UCSD-AML1 (cell line): ENCODE measurements at regions not wholly inside any gene's neighbourhood (a gene's known extent, or its start where the extent isn't known, plus 50 kb on each side); places are given as distances from the start of the nearest gene placed in this dataset.

ENCODE experiments used
- DNase-seq: peaks from one replicate; lab custom pipeline; 2025; ENCODE audit not compliant: unreplicated experiment; lab: John Stamatoyannopoulos, UW

GRCh38 chr5:116363780-116364179, 210.8 kb downstream of the SEMA6A start:
- DNase-seq: no peak

GRCh38 chr5:116361979-116362577, 212.5 kb downstream of the SEMA6A start:
- no peak for DNase-seq

DNA sequence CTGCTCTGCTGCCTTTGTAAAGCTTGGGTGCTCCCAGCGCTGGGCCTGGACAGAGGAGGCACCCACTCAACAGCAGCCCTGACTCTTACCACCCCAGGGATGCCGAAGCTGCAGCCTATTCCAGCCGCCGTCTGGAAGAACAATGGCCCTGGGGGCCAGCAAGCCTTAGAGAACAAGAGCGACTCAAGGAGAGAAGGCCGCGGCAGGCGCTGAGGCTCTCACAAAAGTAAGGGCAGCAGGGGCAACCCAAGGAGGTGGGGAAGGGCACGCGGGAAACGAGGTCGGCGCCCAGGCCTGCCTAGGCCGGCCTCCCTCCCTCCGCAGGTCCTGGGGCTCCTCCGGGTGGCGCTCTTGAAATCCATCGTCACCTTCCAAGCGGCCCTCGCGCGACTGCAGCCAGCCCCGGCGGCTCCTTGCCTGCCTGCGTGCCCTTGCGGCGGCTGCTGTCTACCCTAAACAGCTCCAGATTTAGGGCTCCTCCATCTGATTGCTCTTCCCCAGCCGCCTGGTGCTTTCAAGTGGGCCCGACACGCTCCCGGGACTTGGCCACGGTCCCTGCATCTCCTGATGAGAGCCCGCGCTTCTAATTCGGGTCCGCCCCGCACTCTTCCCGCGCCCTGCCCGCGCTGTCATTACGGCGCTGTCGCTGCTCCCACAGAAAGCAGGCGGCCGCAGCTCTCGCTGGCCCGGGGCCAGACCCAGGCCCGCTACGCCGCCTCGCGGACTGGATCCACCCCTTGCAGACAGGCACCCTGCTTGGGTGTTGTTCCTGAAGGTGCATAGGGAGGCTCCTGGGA, 213.3 kb downstream of the SEMA6A start:
- no peak for DNase-seq

DNA sequence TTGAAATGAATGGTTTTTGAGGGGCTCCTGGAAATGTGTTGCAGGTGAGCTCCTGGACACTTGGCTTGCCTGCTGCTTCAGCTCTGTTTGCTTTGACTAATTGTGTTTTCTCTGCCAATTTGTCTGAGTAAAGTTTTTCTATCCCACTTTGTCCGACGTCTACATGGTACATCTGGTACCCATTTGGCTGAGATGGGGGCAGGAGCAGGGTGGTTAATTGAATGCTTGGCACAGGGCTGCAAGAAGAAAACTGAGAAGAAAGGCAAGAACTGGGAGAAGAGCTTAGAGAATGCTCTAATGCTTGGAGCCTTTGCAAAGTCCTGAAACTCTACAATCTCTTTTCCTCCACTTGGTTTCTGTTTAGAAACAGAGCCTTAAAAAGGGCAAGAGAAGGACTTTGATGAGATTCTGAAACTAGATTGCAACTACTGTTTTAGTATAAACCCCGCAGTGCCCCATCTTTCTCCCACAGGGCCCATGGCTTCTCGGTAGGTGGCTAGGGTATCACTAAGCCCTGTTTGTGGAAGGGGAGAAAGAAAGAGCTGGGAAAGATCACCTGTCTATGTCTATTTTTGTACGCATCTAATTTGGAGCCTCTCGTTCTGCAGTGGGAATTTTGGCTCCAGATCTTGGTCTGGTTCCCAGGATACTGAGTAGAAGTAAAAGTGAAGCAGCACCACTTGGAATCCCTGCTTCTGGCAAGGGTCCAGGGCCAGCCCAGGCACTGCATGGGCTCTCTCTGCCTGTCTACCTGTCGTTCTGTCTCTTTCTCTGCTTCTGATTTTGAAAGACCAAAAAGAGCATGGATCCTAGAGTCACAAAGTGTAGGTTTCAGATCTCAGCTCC, 214.4 kb downstream of the SEMA6A start:
- no peak for DNase-seq

- DNase-seq: peak; percentile 48
Measured at GRCh38 chr5:116359592-116359991, 215.0 kb downstream of the SEMA6A start.

DNA sequence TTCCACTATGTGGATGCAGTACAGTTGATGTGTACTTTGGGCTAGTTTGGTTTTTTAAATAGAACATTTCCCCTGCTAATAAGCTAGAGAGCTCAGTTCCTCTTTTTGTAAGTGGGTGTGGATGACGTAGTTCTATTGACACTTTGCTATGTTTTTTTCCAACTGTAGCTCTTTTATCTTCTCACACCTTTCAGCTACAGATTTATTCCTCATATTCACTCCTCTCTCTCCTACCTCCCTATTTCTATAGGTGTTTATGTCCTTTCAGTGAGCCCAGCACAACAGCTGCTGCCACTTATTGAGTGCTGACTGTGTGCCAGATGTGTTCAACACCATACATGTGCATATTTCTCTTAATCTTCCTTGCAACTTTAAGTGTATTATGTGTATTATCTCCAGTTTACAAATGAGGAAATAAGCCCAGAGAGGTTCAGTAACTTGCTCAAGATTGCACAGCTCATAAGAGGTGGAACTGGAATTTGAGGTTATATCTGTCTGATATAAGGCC, 215.7 kb downstream of the SEMA6A start:
- DNase-seq: no peak

DNA sequence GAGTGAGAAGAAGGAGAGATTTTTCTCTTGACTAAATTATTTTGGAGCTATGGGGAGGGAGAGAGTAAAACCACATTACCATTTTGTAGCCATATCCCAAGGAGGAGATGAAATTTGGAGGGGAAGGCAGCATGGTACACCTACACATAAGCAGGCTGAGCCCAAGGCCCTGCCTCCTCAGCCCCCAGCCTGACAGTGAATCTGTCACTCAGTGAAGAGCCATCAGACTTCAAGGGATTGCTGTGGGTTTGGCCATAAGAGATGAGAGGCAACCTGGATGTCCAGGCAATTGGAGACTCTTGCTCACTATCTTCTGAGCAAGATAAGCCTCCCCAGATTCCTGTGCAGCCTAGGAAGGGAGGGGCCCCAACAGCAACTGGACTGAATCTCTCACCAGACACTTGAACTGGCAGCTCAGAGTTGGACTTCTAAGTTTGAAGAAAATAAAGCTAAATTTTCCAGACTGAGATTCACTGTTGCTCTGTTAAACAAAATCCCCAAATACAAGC, 216.6 kb downstream of the SEMA6A start:
- no peak for DNase-seq

GRCh38 chr5:116355819-116356601, 218.6 kb downstream of the SEMA6A start:
- no peak for DNase-seq

GRCh38 chr5:116354699-116355098, 219.9 kb downstream of the SEMA6A start:
- no peak for DNase-seq

DNA sequence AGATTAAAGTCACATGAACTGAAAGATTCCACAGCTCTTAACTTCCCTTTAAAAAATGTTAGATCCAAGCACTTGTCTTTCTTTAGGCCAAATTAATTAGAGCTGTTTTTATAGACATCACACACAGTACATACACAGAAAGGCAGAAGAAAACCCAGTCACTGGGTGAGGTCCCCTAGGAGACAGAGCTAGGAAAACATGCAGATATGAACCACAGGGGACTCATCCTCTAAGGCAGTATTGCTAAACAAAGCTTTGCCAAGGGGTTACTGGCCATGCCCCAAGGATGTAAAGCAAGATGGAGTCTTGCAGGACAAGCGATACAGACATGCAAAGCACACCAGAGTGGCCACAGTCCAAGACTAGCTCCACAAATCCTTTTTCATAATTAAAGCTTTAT, 227.0 kb downstream of the SEMA6A start:
- DNase-seq: no peak

DNA sequence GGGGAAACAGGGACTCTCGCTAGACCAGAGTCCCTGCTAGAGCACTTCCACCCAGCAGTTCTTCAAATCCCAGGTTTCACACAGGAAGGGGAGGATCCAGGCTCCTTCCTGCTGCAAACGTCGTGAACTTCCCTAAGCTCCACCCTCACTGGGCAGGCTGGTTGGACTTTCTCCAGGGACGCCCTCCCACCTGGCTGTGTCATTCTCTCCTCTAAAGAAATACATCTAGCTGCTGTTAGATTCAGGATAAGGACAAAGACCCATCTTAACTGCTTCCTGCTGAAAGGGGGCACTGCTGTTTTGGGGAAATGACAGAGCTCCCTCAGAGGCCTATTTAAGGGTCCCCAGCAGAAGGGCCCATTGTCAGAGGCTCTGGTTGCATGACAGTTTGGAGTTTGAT, 230.7 kb downstream of the SEMA6A start:
- DNase-seq: peak; percentile 19
